ENCODE measurements at regions not wholly inside any gene's neighbourhood (a gene's known extent, or its start where the extent isn't known, plus 50 kb on each side); places are given as distances from the start of the nearest gene placed in this dataset.

GRCh38 chr2:176544991-176545956 is 276.0 kb downstream of the MTX2 start:
- DNase-seq (ENCODE audit: insufficient read length, low spot score), result no peak
- no peak for TF ChIP-seq PAX5 (IDR thresholded peaks at IDR 0.05; ENCODE audit: insufficient read depth, low read length, severe bottlenecking)
- no peak for TF ChIP-seq TAF1 (IDR thresholded peaks at IDR 0.05; ENCODE audit: low read depth, low read length)
- no peak for FAIRE-seq

GRCh38 chr2:176546550-176546949 is 277.3 kb downstream of the MTX2 start:
- TF ChIP-seq TAF1 (IDR thresholded peaks at IDR 0.05; ENCODE audit: low read depth, low read length) (no peak), PAX5 (IDR thresholded peaks at IDR 0.05; ENCODE audit: insufficient read depth, low read length, severe bottlenecking) (no peak), POU2F2 (IDR thresholded peaks at IDR 0.05; ENCODE audit: low read depth, low read length) (no peak), POLR2A (IDR thresholded peaks at IDR 0.05; ENCODE audit: low read depth, low read length) (no peak), POLR2AphosphoS5 (IDR thresholded peaks at IDR 0.05; ENCODE audit: low read depth, low read length) (no peak), SPI1 (IDR thresholded peaks at IDR 0.05; ENCODE audit: low read depth, low read length) (no peak)

GRCh38 chr2:176552501-176553135 is 283.4 kb downstream of the MTX2 start:
- FAIRE-seq, result no peak
- TF ChIP-seq SPI1 (IDR thresholded peaks at IDR 0.05; ENCODE audit: low read depth, low read length) (no peak), TAF1 (IDR thresholded peaks at IDR 0.05; ENCODE audit: low read depth, low read length) (no peak), PAX5 (IDR thresholded peaks at IDR 0.05; ENCODE audit: insufficient read depth, low read length, severe bottlenecking) (no peak)
- DNase-seq (ENCODE audit: insufficient read length, low spot score), result no peak

More at GRCh38 chr2:176546550-176546949, 277.3 kb downstream of the MTX2 start:
- DNase-seq (ENCODE audit: insufficient read length, low spot score) (no peak), FAIRE-seq (no peak)

DNA sequence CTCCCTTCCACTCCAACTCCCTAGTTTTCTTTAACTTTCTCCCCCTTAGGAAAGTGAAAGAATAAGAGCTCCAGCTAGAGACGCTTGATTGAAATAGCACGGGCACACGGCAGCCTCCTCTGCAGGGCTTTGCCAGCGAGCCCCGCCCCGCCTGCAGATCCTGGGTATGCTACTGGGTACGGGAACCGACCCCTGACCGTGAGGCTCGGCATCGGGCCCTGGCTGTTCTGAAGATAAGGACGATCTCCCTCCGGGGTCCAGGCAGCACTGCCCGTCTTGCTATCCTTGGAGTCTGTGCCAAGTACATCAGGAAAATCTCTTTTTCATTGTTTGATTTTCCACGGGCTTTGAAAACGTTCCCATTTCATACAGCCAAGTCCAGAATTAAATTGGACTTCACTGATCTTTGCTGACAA is 284.5 kb downstream of the MTX2 start:
- no peak for DNase-seq (ENCODE audit: insufficient read length, low spot score)
- FAIRE-seq, result no peak
- TF ChIP-seq SPI1 (IDR thresholded peaks at IDR 0.05; ENCODE audit: low read depth, low read length) (no peak), POU2F2 (IDR thresholded peaks at IDR 0.05; ENCODE audit: low read depth, low read length) (no peak), TAF1 (IDR thresholded peaks at IDR 0.05; ENCODE audit: low read depth, low read length) (no peak), POLR2A (IDR thresholded peaks at IDR 0.05; ENCODE audit: low read depth, low read length) (no peak), PAX5 (IDR thresholded peaks at IDR 0.05; ENCODE audit: insufficient read depth, low read length, severe bottlenecking) (no peak), POLR2AphosphoS5 (IDR thresholded peaks at IDR 0.05; ENCODE audit: low read depth, low read length) (no peak)

DNA sequence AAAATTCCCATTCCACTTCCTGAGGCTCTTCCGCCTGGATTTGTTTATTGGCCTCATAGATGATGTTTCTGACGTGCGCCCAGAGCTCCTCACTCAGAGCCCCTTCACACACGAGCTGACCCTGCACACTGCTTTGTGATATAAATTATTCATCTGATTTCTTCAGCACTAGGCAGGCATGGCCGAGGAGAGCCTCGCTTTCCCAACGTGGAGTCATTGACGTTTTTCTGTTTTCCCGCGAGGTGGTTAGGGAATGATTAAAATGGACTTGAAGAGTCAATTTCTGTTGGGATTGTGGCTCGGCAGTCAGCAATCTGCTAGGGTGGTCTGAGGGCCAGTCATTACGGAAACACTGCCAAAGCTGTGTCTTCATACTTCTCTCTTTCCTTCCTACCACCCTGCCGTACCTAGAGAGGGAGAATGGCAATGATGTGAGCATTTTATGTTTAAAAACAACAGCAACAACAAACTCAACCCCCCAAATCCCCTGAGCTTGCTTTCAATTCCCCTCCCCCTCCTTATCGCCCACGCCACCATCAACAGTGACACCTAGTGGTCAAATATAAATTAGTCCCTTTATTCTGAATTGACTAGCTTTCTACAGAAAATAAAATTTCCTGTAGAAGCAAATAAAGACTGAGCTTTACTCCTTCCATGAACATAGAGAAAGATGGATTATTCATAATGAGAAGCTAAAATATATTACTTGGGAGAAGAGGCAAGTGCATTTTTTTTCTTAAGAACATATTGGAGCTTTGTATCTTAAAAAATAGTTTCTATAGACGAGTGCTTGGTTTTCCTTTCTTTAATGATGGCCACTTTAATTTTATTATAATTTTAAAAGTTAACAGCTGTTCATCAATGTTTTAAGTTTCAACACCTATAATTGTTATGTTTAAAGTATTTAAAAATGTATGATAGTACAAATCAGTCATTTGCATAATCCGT is 285.1 kb downstream of the MTX2 start:
- FAIRE-seq, result peak; percentile 51
- TF ChIP-seq TAF1 (IDR thresholded peaks at IDR 0.05; ENCODE audit: low read depth, low read length), result no peak
- no peak for TF ChIP-seq POU2F2 (IDR thresholded peaks at IDR 0.05; ENCODE audit: low read depth, low read length)
- no peak for TF ChIP-seq PAX5 (IDR thresholded peaks at IDR 0.05; ENCODE audit: insufficient read depth, low read length, severe bottlenecking)
- TF ChIP-seq POLR2AphosphoS5 (IDR thresholded peaks at IDR 0.05; ENCODE audit: low read depth, low read length), result no peak
- TF ChIP-seq SPI1 (IDR thresholded peaks at IDR 0.05; ENCODE audit: low read depth, low read length), result no peak
- TF ChIP-seq POLR2A (IDR thresholded peaks at IDR 0.05; ENCODE audit: low read depth, low read length), result no peak
- peak; percentile 21 for DNase-seq (ENCODE audit: insufficient read length, low spot score)

- TF ChIP-seq POU2F2 (IDR thresholded peaks at IDR 0.05; ENCODE audit: low read depth, low read length), result no peak
- no peak for TF ChIP-seq PAX5 (IDR thresholded peaks at IDR 0.05; ENCODE audit: insufficient read depth, low read length, severe bottlenecking)
- no peak for TF ChIP-seq POLR2AphosphoS5 (IDR thresholded peaks at IDR 0.05; ENCODE audit: low read depth, low read length)
- no peak for TF ChIP-seq POLR2A (IDR thresholded peaks at IDR 0.05; ENCODE audit: low read depth, low read length)
- TF ChIP-seq TAF1 (IDR thresholded peaks at IDR 0.05; ENCODE audit: low read depth, low read length), result no peak
- TF ChIP-seq SPI1 (IDR thresholded peaks at IDR 0.05; ENCODE audit: low read depth, low read length), result no peak
- no peak for DNase-seq (ENCODE audit: insufficient read length, low spot score)
- FAIRE-seq, result no peak
Measured at GRCh38 chr2:176555112-176555511, 285.9 kb downstream of the MTX2 start.

- no peak for DNase-seq (ENCODE audit: insufficient read length, low spot score)
- no peak for FAIRE-seq
- TF ChIP-seq POU2F2 (IDR thresholded peaks at IDR 0.05; ENCODE audit: low read depth, low read length) (no peak), POLR2AphosphoS5 (IDR thresholded peaks at IDR 0.05; ENCODE audit: low read depth, low read length) (no peak), PAX5 (IDR thresholded peaks at IDR 0.05; ENCODE audit: insufficient read depth, low read length, severe bottlenecking) (no peak), TAF1 (IDR thresholded peaks at IDR 0.05; ENCODE audit: low read depth, low read length) (no peak), POLR2A (IDR thresholded peaks at IDR 0.05; ENCODE audit: low read depth, low read length) (no peak), SPI1 (IDR thresholded peaks at IDR 0.05; ENCODE audit: low read depth, low read length) (no peak)
Measured at GRCh38 chr2:176555781-176556180, 286.5 kb downstream of the MTX2 start.

DNA sequence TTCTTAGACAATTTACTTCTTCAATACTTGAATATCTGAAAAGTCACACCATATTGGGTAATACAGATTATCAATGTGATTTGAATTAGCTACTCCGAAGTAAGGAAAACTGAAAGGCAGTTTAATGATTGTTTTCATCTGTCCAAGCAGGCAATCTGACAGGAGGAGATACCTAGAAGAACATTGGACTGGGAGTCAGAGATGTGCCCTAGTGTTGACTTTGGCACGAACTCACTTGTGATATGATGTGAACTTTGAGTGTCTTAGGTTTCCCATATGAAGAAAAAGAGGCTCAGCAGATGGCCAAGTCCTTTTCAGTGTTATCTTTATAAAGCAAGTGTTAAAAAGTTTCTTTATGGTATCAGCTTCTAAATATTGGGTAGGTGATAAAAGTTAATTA is 287.1 kb downstream of the MTX2 start:
- FAIRE-seq (no peak), DNase-seq (ENCODE audit: insufficient read length, low spot score) (no peak)
- TF ChIP-seq PAX5 (IDR thresholded peaks at IDR 0.05; ENCODE audit: insufficient read depth, low read length, severe bottlenecking) (no peak), POLR2AphosphoS5 (IDR thresholded peaks at IDR 0.05; ENCODE audit: low read depth, low read length) (no peak), POLR2A (IDR thresholded peaks at IDR 0.05; ENCODE audit: low read depth, low read length) (no peak), TAF1 (IDR thresholded peaks at IDR 0.05; ENCODE audit: low read depth, low read length) (no peak), SPI1 (IDR thresholded peaks at IDR 0.05; ENCODE audit: low read depth, low read length) (no peak), POU2F2 (IDR thresholded peaks at IDR 0.05; ENCODE audit: low read depth, low read length) (no peak)

DNA sequence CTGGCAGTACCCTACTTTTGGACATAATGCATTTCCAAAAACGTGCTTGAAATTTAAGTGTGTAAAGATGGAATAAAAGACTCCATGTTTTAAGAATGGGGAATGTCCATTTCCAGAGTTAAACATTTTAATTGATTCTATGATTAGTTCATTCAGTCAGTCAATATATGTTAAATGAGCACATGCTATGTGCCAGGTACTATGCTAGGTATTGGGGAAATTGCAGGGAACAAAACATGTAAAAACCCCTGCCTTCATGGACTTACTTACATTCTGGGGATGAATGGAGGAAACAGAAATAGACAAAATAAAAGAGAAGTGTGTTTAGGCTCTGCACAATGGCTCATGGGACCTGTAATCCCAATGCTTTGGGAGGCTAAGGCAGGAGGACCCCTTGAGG is 288.6 kb downstream of the MTX2 start:
- no peak for DNase-seq (ENCODE audit: insufficient read length, low spot score)
- no peak for FAIRE-seq
- no peak for TF ChIP-seq POU2F2 (IDR thresholded peaks at IDR 0.05; ENCODE audit: low read depth, low read length)
- TF ChIP-seq POLR2A (IDR thresholded peaks at IDR 0.05; ENCODE audit: low read depth, low read length), result no peak
- TF ChIP-seq SPI1 (IDR thresholded peaks at IDR 0.05; ENCODE audit: low read depth, low read length), result no peak
- TF ChIP-seq POLR2AphosphoS5 (IDR thresholded peaks at IDR 0.05; ENCODE audit: low read depth, low read length), result no peak
- TF ChIP-seq PAX5 (IDR thresholded peaks at IDR 0.05; ENCODE audit: insufficient read depth, low read length, severe bottlenecking), result no peak
- TF ChIP-seq TAF1 (IDR thresholded peaks at IDR 0.05; ENCODE audit: low read depth, low read length), result no peak

Measured in GM12891 (cell line).